HG02763 (cell line): ENCODE measurements at regions not wholly inside any gene's neighbourhood (a gene's known extent, or its start where the extent isn't known, plus 50 kb on each side); places are given as distances from the start of the nearest gene placed in this dataset.
"Not testable (repeated sequence)": the region's sequence is repeated elsewhere in the genome, so short reads cannot be mapped to it uniquely, and the experiment has no call there.

ENCODE experiments used
- ATAC-seq: cut with Tn5 transposase; IDR thresholded peaks from one replicate; pipeline ENCODE4 v1.9.1; 2021; ENCODE audit warnings: mild to moderate bottlenecking, moderate library complexity; ENCODE audit not compliant: unreplicated experiment

DNA sequence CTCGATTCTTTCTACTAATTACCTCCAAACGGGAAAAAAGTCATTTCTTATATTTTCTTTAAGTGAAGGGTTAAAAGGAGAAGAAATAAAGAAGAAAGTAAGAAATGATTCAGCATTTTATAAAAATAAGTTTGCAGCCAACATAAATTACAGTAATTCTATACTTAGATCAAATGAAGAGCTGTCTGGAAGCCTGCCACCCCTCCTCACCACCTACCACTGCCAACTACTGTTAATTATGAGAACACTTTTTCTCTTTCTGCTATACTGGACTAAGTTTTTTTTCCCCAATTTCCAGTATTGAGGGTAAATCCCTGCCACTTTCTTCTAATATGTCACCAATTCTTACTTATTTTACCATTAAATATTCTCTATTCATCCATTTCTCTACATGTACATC is 1030.1 kb downstream of the PRIM2 start:
- ATAC-seq = not testable (repeated sequence)

DNA sequence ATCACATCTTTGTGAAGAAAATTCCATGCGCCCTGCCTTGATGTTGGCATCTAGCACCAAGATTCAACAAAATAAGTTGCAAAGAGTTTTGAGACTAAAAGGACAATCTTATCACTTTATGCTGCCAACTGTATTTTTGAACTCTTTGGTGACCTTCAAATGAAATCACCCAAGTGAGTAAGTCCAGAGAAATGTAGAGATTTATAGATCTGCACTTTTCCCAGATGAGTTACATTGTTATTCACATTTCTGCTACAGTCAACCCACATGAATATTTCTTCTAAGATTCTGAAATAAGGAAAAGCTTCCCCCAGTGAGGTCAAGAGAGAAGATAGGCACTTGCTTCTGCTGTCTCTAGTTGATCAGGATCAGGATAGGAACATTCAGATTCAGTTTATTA is 1034.2 kb downstream of the PRIM2 start:
- not testable (repeated sequence) for ATAC-seq

DNA sequence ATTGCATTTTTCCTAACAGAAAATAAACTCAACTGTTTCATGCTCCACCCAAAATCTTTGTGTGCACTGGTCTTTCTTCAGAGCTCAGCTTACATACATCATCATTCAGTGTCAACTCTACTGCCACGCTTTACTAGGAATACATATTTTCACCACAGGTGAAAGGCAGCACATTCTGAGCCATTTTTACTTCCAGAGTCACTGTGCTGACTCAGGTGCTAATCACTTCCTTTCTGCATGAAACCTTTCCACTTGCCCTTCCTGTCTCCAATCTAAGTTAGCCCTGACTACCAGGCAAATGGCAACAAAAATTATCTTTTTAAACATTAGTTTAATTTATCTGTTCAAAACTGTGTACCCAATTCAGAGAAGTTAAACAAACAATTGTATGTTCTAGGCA is 1041.0 kb downstream of the PRIM2 start:
- not testable (repeated sequence) for ATAC-seq

DNA sequence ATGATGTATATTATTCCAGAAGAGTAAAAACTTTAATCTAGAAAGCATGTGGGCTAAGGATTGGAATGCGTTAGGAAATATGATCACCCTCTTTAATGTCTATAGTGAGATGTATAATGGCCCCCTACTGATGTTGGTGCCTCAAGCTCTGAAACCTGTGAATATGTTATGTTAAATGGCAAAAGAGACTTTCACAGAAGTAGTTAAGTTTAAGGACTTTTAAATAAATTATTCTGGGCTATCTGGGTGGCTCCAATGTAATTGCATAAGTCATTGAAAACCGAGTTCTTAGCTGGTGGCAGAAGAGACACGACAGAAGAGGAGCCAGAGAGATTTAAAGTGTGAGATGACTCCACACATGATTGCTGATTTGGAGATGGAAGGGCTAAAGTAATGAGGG is 1048.4 kb downstream of the PRIM2 start:
- not testable (repeated sequence) for ATAC-seq

DNA sequence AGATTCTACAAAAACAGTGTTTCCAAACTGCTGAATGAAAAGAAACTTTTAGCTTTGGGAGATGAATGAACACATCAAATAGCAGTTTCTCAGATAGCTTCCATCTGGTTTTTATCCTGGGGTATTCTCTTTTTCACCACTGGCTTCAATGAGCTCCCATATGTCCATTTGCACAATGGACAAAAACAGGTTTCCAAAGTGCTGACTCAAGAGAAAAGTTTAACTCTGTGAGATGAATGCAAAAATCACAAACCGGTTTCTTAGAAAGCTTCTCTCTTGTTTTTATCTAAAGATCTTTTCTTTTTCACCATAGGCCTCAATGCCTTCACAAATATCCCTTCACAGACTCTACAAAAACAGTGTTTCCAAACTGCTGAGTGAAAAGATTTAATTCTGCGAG is 1089.2 kb downstream of the PRIM2 start:
- ATAC-seq = not testable (repeated sequence)

DNA sequence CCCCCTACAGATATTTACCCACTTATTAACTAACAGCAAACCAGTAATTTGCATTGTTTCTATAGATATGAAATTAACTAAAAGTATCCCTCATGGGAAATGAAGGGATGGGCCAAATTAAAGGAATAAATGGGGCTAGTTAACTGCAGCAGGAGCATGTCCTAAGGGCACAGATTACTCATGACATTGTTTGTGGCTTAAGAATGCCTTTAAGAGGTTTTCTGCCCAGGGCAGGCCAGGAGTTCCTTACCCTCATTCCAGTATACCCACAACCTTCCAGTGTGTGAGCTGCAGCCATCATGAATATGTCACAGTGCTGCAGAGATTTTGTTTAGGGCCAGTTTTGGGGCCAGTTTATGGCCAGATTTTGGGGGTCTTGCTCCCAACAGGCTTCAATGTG is 1101.9 kb downstream of the PRIM2 start:
- no peak for ATAC-seq
